Mesenchymal stem cell (in vitro differentiated cells and primary cell): ENCODE measurements at regions not wholly inside any gene's neighbourhood (a gene's known extent, or its start where the extent isn't known, plus 50 kb on each side); places are given as distances from the start of the nearest gene placed in this dataset.

Source experiments
- DNase-seq: peaks from one replicate; pipeline ENCODE4 v3.0.0-alpha.2; 2013
- H2AFZ ChIP-seq: one replicate; pipeline ENCODE4 v1.6.1; 2013; ENCODE audit warnings: low read depth, mild to moderate bottlenecking, control low read depth, inconsistent platforms, low read length, moderate library complexity
- H2AK5ac ChIP-seq: 2 replicates; pipeline ENCODE4 v1.6.1; 2013; ENCODE audit warnings: low read length, moderate library complexity, mild to moderate bottlenecking, inconsistent platforms; ENCODE audit not compliant: severe bottlenecking
- H2BK120ac ChIP-seq: one replicate; pipeline ENCODE4 v1.6.1; 2013; ENCODE audit warnings: low read depth, mild to moderate bottlenecking, inconsistent platforms, low read length, moderate library complexity
- H2BK12ac ChIP-seq, 2 experiments: one replicate each; pipeline ENCODE4 v1.6.1; 2013; ENCODE audit warnings: inconsistent platforms in 2 of 2, low read length in 2 of 2, mild to moderate bottlenecking in 2 of 2, moderate library complexity in 2 of 2, control low read depth in 1 of 2
- H2BK15ac ChIP-seq: one replicate; pipeline ENCODE4 v1.6.1; 2013; ENCODE audit warnings: mild to moderate bottlenecking, low read depth, inconsistent platforms; ENCODE audit not compliant: poor library complexity, severe bottlenecking
- H2BK5ac ChIP-seq: 2 replicates; pipeline ENCODE4 v1.6.1; 2013; ENCODE audit warnings: low read depth, mild to moderate bottlenecking, low read length, control low read depth, inconsistent platforms; ENCODE audit not compliant: poor library complexity, severe bottlenecking
- H3K14ac ChIP-seq, 2 experiments: one replicate each; pipeline ENCODE4 v1.6.1; 2013; ENCODE audit warnings: inconsistent platforms in 2 of 2, low read length in 2 of 2, control low read depth in 1 of 2, mild to moderate bottlenecking in 1 of 2, moderate library complexity in 1 of 2
- H3K18ac ChIP-seq, 2 experiments: one replicate each; pipeline ENCODE4 v1.6.1; 2013; ENCODE audit warnings: inconsistent platforms in 2 of 2, low read length in 2 of 2, control low read depth in 1 of 2, low read depth in 1 of 2, mild to moderate bottlenecking in 1 of 2
- H3K23ac ChIP-seq, 2 experiments: one replicate each; pipeline ENCODE4 v1.6.1; 2013; ENCODE audit warnings: inconsistent platforms in 2 of 2, low read length in 2 of 2, mild to moderate bottlenecking in 2 of 2, moderate library complexity in 2 of 2, control low read depth in 1 of 2
- H3K27ac ChIP-seq: 2 replicates; pipeline ENCODE4 v1.5.1; 2013; ENCODE audit warnings: mild to moderate bottlenecking, moderate library complexity, low read length, control low read depth, inconsistent platforms; ENCODE audit not compliant: poor library complexity, severe bottlenecking
- H3K27me3 ChIP-seq, 2 experiments: 2 replicates each; pipeline versions ENCODE4 v1.6.1 to v1.7.0; 2013; ENCODE audit warnings: low read length in 2 of 2, mild to moderate bottlenecking in 2 of 2, moderate library complexity in 2 of 2, control low read depth in 1 of 2, inconsistent platforms in 1 of 2; ENCODE audit not compliant: control insufficient read depth in 1 of 2, insufficient read depth in 1 of 2
- H3K36me3 ChIP-seq, 2 experiments: 2 replicates each; pipeline versions ENCODE4 v1.6.1 to v1.7.0; 2013; ENCODE audit warnings: low read length in 2 of 2, control low read depth in 1 of 2, inconsistent platforms in 1 of 2, low read depth in 1 of 2, mild to moderate bottlenecking in 1 of 2; ENCODE audit not compliant: insufficient read depth in 2 of 2, control insufficient read depth in 1 of 2
- H3K4ac ChIP-seq, 2 experiments: one replicate each; pipeline ENCODE4 v1.6.1; 2013; ENCODE audit warnings: inconsistent platforms in 2 of 2, low read length in 2 of 2, mild to moderate bottlenecking in 2 of 2, moderate library complexity in 2 of 2, control low read depth in 1 of 2, low read depth in 1 of 2
- H3K4me1 ChIP-seq: 2 replicates; pipeline ENCODE4 v1.6.1; 2013; ENCODE audit warnings: low read depth, low read length, control low read depth; ENCODE audit not compliant: control insufficient read depth, insufficient read depth
- H3K4me2 ChIP-seq: 2 replicates; pipeline ENCODE4 v1.6.1; 2013; ENCODE audit warnings: low read length, mild to moderate bottlenecking, inconsistent platforms; ENCODE audit not compliant: poor library complexity, severe bottlenecking
- H3K4me3 ChIP-seq, 2 experiments: 2 replicates each; pipeline versions ENCODE4 v1.5.1 to v1.7.0; 2013; ENCODE audit warnings: low read length in 2 of 2, mild to moderate bottlenecking in 2 of 2, control low read depth in 1 of 2, low read depth in 1 of 2; ENCODE audit not compliant: insufficient read depth in 1 of 2
- H3K79me1 ChIP-seq: replicated peaks from 2 replicates; pipeline ENCODE4 v1.6.1; 2013; ENCODE audit warnings: mild to moderate bottlenecking, control low read depth, low read length, inconsistent platforms; ENCODE audit not compliant: poor library complexity, severe bottlenecking
- H3K9ac ChIP-seq: 2 replicates; pipeline ENCODE4 v1.7.0; 2013; ENCODE audit warnings: mild to moderate bottlenecking, low read length, moderate library complexity
- H3K9me3 ChIP-seq: 2 replicates; pipeline ENCODE4 v1.7.0; 2013; ENCODE audit warnings: mild to moderate bottlenecking, low read length; ENCODE audit not compliant: control insufficient read depth
- H4K8ac ChIP-seq: one replicate; pipeline ENCODE4 v1.6.1; 2013; ENCODE audit warnings: inconsistent platforms, mild to moderate bottlenecking, low read length, moderate library complexity
- H4K91ac ChIP-seq: one replicate; pipeline ENCODE4 v1.6.1; 2013; ENCODE audit warnings: mild to moderate bottlenecking, low read length, inconsistent platforms
- WGBS: methylation state at CpG from one replicate; pipeline ENCODE4 v1.1.7; 2013; ENCODE audit warnings: mixed read lengths; 5-methylcytosine and 5-hydroxymethylcytosine counted together

GRCh38 chr22:49687333-49687732 lies 140.3 kb downstream of the BRD1 start:
- no peak overlapping the region for H3K4me3 ChIP-seq
- no peak overlapping the region for H2BK12ac ChIP-seq
- no peaks in the 10 kb centered on the region for H3K36me3 ChIP-seq
- no peaks in the 10 kb centered on the region for H3K9me3 ChIP-seq
- no peak overlapping the region for H2AFZ ChIP-seq
- H2BK120ac ChIP-seq, result no peak overlapping the region
- no peaks in the 10 kb centered on the region for H3K27me3 ChIP-seq
- no peak overlapping the region for H2BK15ac ChIP-seq
- no peak overlapping the region for H4K8ac ChIP-seq
- H3K14ac ChIP-seq, result no peak overlapping the region
- no peak overlapping the region for H3K4me2 ChIP-seq
- peaks cover 2% of the 10 kb centered on the region for H3K4me1 ChIP-seq
- 71% methylated on average over 3 of the region's 3 CpGs for WGBS
- no peaks in the 10 kb centered on the region for H3K79me1 ChIP-seq
- H3K27ac ChIP-seq, result no peak overlapping the region
- H3K18ac ChIP-seq, result no peak overlapping the region
- H3K4ac ChIP-seq, result no peak overlapping the region
- DNase-seq, result no peak
- no peak overlapping the region for H2BK5ac ChIP-seq
- no peak overlapping the region for H3K9ac ChIP-seq
- H3K23ac ChIP-seq, result no peak overlapping the region
- H2AK5ac ChIP-seq, result no peak overlapping the region
- H4K91ac ChIP-seq, result no peak overlapping the region

GRCh38 chr22:49686495-49687219 lies 141.0 kb downstream of the BRD1 start:
- Histone ChIP-seq H3K14ac (no peak overlapping the region), H3K9ac (no peak overlapping the region), H3K9me3 (no peaks in the 10 kb centered on the region), H2BK5ac (no peak overlapping the region), H2BK15ac (no peak overlapping the region), H3K27ac (no peak overlapping the region), H3K4me1 (peaks cover 2% of the 10 kb centered on the region), H2AK5ac (no peak overlapping the region), H3K79me1 (no peaks in the 10 kb centered on the region), H2AFZ (no peak overlapping the region), H3K4me3 (no peak overlapping the region), H3K18ac (no peak overlapping the region), H2BK120ac (no peak overlapping the region), H4K91ac (no peak overlapping the region), H3K36me3 (no peaks in the 10 kb centered on the region), H4K8ac (no peak overlapping the region), H3K27me3 (no peaks in the 10 kb centered on the region), H3K4ac (no peak overlapping the region), H3K4me2 (no peak overlapping the region), H3K23ac (no peak overlapping the region), H2BK12ac (no peak overlapping the region)
- DNase-seq, result no peak
- 85% methylated on average over 22 of the region's 22 CpGs for WGBS

- WGBS, result 79% methylated on average over 18 of the region's 18 CpGs
- Histone ChIP-seq H2AFZ (no peak overlapping the region), H3K4me2 (no peak overlapping the region), H3K4ac (no peak overlapping the region), H3K27me3 (no peaks in the 10 kb centered on the region), H3K79me1 (no peaks in the 10 kb centered on the region), H4K8ac (no peak overlapping the region), H3K27ac (no peak overlapping the region), H3K9ac (no peak overlapping the region), H2BK120ac (no peak overlapping the region), H4K91ac (no peak overlapping the region), H2BK12ac (no peak overlapping the region), H3K23ac (no peak overlapping the region), H2BK5ac (no peak overlapping the region), H2AK5ac (no peak overlapping the region), H3K14ac (peak overlapping the region in 1 of 2 experiments; percentile 28), H3K4me1 (peaks cover 2% of the 10 kb centered on the region), H2BK15ac (no peak overlapping the region), H3K4me3 (no peak overlapping the region), H3K18ac (no peak overlapping the region), H3K36me3 (no peaks in the 10 kb centered on the region), H3K9me3 (no peaks in the 10 kb centered on the region)
- DNase-seq, result no peak
Measured at GRCh38 chr22:49685686-49686085, 142.0 kb downstream of the BRD1 start.

- no peak for DNase-seq
- Histone ChIP-seq H3K79me1 (no peaks in the 10 kb centered on the region), H3K4me3 (no peak overlapping the region), H3K36me3 (no peaks in the 10 kb centered on the region), H3K23ac (no peak overlapping the region), H3K9ac (no peak overlapping the region), H3K4me1 (peaks cover 2% of the 10 kb centered on the region), H3K27me3 (no peaks in the 10 kb centered on the region), H2BK120ac (no peak overlapping the region), H3K4me2 (no peak overlapping the region), H4K8ac (no peak overlapping the region), H3K18ac (no peak overlapping the region), H2BK15ac (no peak overlapping the region), H3K14ac (no peak overlapping the region), H2BK5ac (no peak overlapping the region), H3K9me3 (no peaks in the 10 kb centered on the region), H2AK5ac (no peak overlapping the region), H3K4ac (no peak overlapping the region), H2BK12ac (no peak overlapping the region), H3K27ac (no peak overlapping the region), H4K91ac (no peak overlapping the region), H2AFZ (no peak overlapping the region)
- WGBS, result 71% methylated on average over 9 of the region's 9 CpGs
Measured at GRCh38 chr22:49685116-49685515, 142.6 kb downstream of the BRD1 start.
